Mucosa of stomach (tissue), 1 donor: ENCODE measurements at regions not wholly inside any gene's neighbourhood (a gene's known extent, or its start where the extent isn't known, plus 50 kb on each side); places are given as distances from the start of the nearest gene placed in this dataset.
"Not testable (repeated sequence)": the region's sequence is repeated elsewhere in the genome, so short reads cannot be mapped to it uniquely, and the experiment has no call there.

Experiments
- H3K27me3 ChIP-seq: one replicate; pipeline ENCODE4 v1.7.0; 2013; ENCODE audit warnings: mild to moderate bottlenecking, low read length; ENCODE audit not compliant: control insufficient read depth, insufficient read depth
- H3K36me3 ChIP-seq: one replicate; pipeline ENCODE4 v1.7.0; 2013; ENCODE audit warnings: low read length; ENCODE audit not compliant: control insufficient read depth, insufficient read depth
- H3K4me1 ChIP-seq: one replicate; pipeline ENCODE4 v1.7.0; 2013; ENCODE audit warnings: mild to moderate bottlenecking, low read length; ENCODE audit not compliant: control insufficient read depth, insufficient read depth
- H3K4me3 ChIP-seq: one replicate; pipeline ENCODE4 v1.7.0; 2013; ENCODE audit warnings: low read length
- H3K9ac ChIP-seq: one replicate; pipeline ENCODE4 v1.7.0; 2013; ENCODE audit warnings: mild to moderate bottlenecking, low read length, moderate library complexity
- H3K9me3 ChIP-seq: one replicate; pipeline ENCODE4 v1.7.0; 2013; ENCODE audit warnings: mild to moderate bottlenecking, low read length, moderate library complexity; ENCODE audit not compliant: control insufficient read depth
- donor health status: Pancreatic carcinoma.

DNA sequence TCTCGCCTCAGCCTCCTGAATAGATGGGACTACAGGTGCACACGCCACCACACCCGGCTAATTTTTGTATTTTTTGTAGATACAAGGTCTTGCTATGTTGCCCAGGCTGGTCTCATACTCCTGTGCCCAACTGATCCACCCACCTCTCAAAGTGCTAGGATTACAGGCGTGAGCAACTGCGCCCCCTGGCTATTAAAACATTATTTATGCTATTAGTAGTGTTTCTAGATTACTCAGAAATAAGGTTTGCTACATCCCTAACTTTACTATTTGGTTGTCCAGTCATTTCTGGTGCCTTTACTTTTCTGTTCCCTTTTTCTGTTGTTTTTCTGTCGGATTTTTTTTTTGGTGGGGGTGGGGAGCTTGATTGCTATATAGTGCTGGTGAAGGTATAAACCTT is 393.6 kb upstream of the TPM1 start:
- Histone ChIP-seq H3K36me3 (peaks cover 6% of the 10 kb centered on the region), H3K4me1 (peaks cover 15% of the 10 kb centered on the region), H3K4me3 (no peak overlapping the region), H3K9ac (no peak overlapping the region), H3K27me3 (no peaks in the 10 kb centered on the region), H3K9me3 (no peaks in the 10 kb centered on the region)

DNA sequence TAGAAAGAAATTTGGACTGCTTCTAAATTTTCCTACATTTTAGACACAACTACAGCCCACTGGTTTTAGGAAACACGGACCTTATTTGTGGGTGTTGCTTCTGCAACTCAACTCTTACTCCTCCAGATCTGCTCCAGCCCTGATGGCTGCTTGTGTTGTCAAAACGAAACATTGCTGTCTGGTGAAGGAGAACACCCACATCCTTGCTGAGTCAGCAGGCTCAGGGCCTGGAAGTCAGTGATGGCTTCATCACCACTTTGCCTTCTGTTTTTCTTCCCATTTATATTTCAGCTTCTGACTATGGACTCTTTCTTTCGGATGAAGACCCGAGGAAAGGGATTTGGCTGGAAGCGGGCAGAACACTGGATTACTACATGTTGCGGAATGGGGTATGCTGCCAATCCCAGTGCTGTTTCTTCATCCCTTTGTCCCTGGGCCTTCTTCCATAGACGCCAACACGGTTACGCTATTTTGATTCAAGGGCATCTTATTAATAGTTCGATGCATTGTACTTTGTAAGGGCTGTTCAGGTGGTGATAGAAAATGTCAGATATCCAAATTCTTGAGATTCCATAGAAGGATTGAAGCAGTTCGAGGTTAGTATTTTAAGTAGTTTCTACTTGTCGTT is 392.6 kb upstream of the TPM1 start:
- Histone ChIP-seq H3K27me3 (no peaks in the 10 kb centered on the region), H3K9ac (no peak overlapping the region), H3K9me3 (no peaks in the 10 kb centered on the region), H3K36me3 (peaks cover 6% of the 10 kb centered on the region), H3K4me1 (peaks cover 15% of the 10 kb centered on the region), H3K4me3 (no peak overlapping the region)

DNA sequence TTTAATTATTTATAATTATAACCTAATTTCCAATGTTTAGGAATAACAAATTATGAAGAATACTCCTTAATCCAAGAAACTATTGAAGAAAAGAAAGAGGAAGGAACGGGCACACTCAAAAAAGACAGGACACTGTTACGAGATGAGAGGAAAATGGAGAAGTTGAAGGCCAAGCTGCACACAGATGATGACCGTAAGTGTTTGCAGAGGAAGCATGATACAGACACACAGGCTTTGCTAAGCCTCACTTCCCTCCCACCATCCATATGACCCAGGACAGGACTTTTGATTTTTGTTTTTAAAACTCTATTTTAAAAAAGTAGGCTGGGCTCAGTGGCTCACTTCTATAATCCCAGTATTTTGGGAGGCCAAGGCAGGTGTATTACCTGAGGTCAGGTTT is 389.4 kb upstream of the TPM1 start:
- H3K4me3 ChIP-seq, result no peak overlapping the region
- H3K9ac ChIP-seq, result no peak overlapping the region
- no peaks in the 10 kb centered on the region for H3K27me3 ChIP-seq
- H3K36me3 ChIP-seq, result peaks cover 6% of the 10 kb centered on the region
- no peaks in the 10 kb centered on the region for H3K9me3 ChIP-seq
- H3K4me1 ChIP-seq, result no peaks in the 10 kb centered on the region

DNA sequence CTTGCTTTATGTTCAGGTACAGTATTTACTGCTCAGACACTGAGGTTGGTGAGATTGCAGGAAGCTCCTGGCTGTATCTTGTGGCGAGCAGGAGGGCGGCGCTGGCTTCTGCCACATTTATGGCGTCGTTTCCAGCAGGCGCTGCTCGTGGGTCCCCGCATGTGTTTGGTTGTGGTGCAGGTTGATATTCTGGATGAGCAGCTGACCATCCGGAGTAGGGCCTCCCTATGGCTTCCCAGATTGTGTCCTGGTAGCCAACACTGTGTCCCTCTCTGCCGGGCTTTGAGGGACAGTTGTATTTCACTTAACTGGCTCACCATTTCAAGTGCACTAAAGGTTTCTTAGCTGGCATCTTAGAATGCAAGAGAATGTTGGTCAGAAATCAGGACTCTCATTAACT is 386.5 kb upstream of the TPM1 start:
- Histone ChIP-seq H3K9ac (no peak overlapping the region), H3K27me3 (no peaks in the 10 kb centered on the region), H3K9me3 (no peaks in the 10 kb centered on the region), H3K4me3 (no peak overlapping the region), H3K36me3 (no peaks in the 10 kb centered on the region), H3K4me1 (no peaks in the 10 kb centered on the region)

DNA sequence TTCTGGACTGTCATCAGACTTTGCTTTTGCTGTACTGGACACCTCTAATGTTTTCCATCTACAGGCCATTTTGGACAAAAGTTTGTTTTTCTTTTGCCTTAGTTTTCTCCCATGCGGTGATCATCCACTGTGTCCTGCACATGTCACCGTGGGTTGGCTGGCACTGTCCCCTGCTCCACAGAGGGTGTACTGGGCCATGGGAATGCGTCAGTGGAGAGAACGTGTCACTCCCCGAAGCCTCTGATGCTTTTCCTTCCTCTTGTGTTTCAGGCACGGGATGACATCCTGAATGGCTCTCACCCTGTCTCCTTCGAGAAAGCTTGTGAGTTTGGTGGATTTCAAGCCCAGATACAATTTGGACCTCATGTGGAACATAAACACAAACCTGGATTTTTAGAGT is 385.0 kb upstream of the TPM1 start:
- H3K4me3 ChIP-seq, H3K9ac ChIP-seq, H3K4me1 ChIP-seq, H3K36me3 ChIP-seq, H3K9me3 ChIP-seq, H3K27me3 ChIP-seq: not testable (repeated sequence)

DNA sequence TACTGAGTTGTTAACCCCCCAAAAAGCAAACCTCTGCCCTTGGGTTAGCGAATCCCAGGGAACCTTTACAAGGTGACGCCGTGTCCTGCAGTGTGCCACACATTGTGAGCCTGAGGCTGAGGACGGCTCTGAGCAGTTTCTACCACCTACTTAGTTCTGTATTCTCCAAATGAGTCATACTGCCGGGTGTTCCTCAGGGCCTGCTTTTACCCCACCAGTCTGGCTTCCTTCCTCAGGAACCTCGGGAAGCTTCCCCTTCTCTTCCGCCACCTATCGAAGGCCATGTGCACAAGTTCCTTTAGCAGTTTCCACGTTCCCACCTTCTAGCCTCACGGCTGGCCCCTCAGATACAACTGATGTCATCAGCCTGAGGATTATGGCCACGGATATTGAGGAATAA is 384.0 kb upstream of the TPM1 start:
- Histone ChIP-seq H3K9me3 (no peaks in the 10 kb centered on the region), H3K27me3 (no peaks in the 10 kb centered on the region), H3K4me1 (no peaks in the 10 kb centered on the region), H3K4me3 (no peak overlapping the region), H3K9ac (no peak overlapping the region), H3K36me3 (no peaks in the 10 kb centered on the region)

DNA sequence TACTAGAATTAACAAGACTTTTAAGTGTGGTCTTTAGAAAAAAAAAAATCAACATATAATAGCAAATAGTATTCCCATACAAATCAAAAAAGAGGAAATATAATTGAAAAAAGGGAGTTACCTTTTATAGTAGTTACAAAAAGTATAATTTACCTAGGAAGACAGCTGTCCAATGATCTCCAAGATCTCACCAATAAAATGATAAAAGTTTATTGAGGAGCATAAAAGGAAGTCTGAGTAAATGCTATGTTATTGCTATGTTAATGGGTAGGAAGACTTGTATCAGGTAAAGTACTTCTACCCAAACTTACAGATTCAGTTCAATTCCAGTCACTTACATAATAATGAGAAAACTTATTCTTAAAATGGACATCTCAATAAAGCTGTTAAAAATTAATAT is 379.0 kb upstream of the TPM1 start:
- H3K4me3 ChIP-seq, result no peak overlapping the region
- no peaks in the 10 kb centered on the region for H3K9me3 ChIP-seq
- no peaks in the 10 kb centered on the region for H3K4me1 ChIP-seq
- no peaks in the 10 kb centered on the region for H3K27me3 ChIP-seq
- no peaks in the 10 kb centered on the region for H3K36me3 ChIP-seq
- H3K9ac ChIP-seq, result no peak overlapping the region

DNA sequence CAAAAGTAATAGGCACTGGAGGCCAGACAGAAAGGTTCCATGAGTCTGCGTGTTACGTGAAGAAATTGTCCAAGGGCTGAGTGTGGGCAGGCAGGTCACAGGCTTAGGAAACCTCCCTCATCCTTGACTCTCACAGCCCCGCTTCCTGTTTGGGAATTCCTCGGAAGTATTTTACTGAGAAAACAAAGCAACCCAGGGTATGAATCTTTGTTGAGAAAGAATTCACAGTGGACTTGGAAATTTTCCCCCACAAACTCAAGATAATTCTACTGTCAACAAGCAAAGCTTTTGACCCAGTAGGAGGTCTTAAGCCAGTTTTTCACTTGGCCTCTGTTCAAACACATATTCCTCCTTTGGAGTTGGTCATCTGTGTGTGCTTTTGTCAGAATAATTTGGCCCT is 377.1 kb upstream of the TPM1 start:
- Histone ChIP-seq H3K4me3 (no peak overlapping the region), H3K36me3 (no peaks in the 10 kb centered on the region), H3K9ac (no peak overlapping the region), H3K27me3 (no peaks in the 10 kb centered on the region), H3K4me1 (no peaks in the 10 kb centered on the region), H3K9me3 (no peaks in the 10 kb centered on the region)

DNA sequence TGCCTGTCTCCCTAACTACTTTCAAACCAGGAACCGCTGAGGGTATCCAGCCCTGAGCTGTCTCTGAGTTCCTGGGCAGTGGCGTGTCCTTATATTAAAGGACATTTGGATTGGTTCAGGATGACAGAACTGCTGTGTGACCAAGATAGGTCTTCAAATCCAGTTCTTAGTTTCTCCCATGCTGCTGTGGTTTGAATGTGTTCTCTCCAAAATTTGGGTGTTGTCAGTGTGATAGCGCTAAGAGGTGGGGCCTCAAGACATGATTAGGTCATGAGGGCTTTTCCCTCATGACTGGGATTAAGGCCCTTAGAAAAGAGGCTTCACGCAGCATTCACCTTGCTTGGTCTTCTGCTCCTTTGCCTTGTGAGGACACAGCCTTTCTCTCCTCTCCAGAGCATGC is 376.5 kb upstream of the TPM1 start:
- H3K36me3 ChIP-seq, result no peaks in the 10 kb centered on the region
- H3K4me1 ChIP-seq, result no peaks in the 10 kb centered on the region
- H3K4me3 ChIP-seq, result no peak overlapping the region
- H3K9me3 ChIP-seq, result no peaks in the 10 kb centered on the region
- no peak overlapping the region for H3K9ac ChIP-seq
- no peaks in the 10 kb centered on the region for H3K27me3 ChIP-seq

DNA sequence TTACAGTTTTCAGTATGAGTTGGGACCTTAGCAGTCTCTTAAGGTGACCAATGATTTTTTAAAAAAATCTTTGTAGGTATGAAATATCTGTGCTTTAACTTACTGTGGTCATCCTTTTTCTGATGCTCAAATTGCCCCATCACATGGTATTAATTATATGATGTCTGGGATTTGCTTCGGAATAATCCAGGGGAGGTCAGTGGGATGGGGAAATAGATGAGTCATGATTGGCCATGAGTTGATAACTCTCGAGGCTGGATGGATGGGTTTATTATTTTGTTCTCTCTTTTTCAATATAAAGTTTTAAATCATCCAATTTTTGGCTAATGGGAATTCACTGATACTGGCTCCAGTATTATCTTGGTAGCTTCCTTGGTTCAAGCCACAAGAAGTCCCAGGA is 370.3 kb upstream of the TPM1 start:
- H3K9me3 ChIP-seq, result no peaks in the 10 kb centered on the region
- peaks cover 5% of the 10 kb centered on the region for H3K36me3 ChIP-seq
- H3K4me3 ChIP-seq, result no peak overlapping the region
- no peaks in the 10 kb centered on the region for H3K4me1 ChIP-seq
- no peak overlapping the region for H3K9ac ChIP-seq
- no peaks in the 10 kb centered on the region for H3K27me3 ChIP-seq

DNA sequence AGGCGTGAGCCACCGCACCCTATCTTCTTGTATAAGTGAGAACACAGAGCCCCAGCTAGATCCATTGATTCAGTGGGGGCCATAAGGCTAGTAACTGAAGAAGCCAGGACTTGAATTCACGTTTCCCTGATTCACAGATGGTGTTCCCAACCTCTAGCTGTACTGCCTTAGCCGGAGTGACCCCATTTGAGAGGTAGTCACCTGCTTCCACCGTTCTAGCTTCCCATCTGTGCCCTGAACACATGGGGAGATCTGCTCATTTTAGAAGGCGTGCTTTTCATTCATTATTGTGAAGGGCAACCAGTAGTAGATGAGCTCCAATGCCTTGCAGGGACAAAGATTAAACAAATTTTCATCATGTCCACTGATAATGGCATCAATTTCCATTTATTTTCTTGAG is 365.7 kb upstream of the TPM1 start:
- no peak overlapping the region for H3K4me3 ChIP-seq
- no peaks in the 10 kb centered on the region for H3K27me3 ChIP-seq
- no peaks in the 10 kb centered on the region for H3K9me3 ChIP-seq
- H3K36me3 ChIP-seq, result peaks cover 5% of the 10 kb centered on the region
- no peak overlapping the region for H3K9ac ChIP-seq
- no peaks in the 10 kb centered on the region for H3K4me1 ChIP-seq

DNA sequence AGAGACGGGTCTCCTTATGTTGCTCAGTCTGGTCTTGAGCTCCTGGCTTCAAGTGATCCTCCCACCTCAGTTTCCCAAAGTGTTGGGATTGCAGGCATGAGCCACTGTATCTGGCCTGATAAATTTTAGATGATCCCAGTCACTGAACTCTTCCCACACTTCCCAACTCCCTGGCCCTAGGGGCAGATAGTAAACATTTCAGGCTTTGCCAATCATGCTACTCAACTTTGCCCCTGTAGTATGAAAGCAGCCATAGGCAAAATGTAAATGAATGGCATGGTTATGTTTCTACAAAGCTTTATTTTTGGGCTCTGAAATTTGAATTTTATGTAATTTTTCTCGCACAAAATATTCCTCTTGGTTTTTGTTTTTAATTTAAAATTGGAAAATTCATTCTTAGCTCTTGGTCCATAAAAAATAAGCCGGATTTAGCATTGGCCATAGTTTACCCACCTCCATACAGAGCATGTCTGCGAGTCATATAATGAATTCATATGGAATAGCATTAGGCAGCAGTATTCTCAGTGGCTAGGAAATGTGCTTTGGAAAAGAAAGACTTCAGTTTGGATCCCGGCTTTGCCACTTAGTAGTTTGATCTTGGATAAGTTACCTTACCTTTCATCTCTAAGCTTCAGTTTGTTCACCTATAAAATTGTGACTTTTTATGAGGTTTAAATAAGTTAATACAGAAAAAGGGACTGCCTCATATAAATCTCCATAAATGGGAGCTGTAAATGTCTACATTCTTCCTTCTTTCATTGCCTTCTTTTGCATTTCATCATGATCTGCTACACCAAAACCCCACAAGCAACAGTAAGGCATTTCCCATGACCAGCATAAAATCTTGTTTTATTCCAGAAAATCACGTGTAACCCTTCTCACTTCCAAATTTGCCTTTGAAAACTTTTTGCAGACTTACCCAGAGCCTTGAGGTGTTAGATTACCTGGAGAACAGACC is 360.3 kb upstream of the TPM1 start:
- no peak overlapping the region for H3K4me3 ChIP-seq
- no peaks in the 10 kb centered on the region for H3K4me1 ChIP-seq
- H3K36me3 ChIP-seq, result no peaks in the 10 kb centered on the region
- no peaks in the 10 kb centered on the region for H3K9me3 ChIP-seq
- H3K9ac ChIP-seq, result no peak overlapping the region
- H3K27me3 ChIP-seq, result no peaks in the 10 kb centered on the region
